ELF-1 (cell line): ENCODE measurements at regions not wholly inside any gene's neighbourhood (a gene's known extent, or its start where the extent isn't known, plus 50 kb on each side); places are given as distances from the start of the nearest gene placed in this dataset.
A peak's percentile ranks its signal among the peaks of the same experiment; 100 is the strongest.

Source experiments
- DNase-seq: peaks from one replicate; pipeline ENCODE4 v3.0.0-alpha.2; 2016; ENCODE audit warnings: low read depth, low spot score

DNA sequence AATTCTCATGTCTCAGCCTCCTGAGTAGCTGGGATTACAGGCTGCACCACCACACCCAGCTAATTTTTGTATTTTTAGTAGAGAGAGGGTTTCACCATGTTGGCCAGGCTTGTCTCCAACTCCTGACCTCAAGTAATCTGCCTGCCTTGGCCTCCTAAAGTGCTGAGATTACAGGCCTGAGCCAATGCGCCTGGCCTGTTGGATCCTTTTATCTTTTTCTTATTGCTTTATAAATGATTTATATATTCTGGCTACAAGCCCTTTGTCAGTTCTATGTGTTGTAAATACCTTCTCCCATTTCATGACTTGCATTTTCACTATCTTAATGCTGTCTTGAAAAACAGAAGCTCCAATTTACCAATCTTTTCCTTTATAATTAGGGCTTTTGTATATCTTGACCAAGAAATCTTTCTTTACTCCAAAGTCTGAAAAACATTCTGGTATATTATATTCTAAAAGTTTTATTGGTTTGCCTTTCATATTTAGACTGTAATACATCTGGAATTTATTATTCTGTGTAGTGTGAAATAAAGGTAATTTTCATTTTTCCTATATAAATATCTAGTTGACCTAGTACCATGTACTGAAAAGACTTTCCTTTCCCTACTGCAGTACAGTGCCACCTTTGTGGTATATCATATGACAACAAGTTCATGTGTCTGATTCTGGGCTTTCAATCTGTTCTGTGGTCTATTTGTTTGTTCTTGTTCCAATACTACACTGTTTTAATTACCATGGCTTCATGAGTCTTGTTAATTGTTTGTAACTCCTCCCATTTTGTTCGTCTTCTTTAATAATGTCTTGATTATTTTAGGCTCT is 52.9 kb upstream of the RNU6-1 start:
- DNase-seq: no peak

DNA sequence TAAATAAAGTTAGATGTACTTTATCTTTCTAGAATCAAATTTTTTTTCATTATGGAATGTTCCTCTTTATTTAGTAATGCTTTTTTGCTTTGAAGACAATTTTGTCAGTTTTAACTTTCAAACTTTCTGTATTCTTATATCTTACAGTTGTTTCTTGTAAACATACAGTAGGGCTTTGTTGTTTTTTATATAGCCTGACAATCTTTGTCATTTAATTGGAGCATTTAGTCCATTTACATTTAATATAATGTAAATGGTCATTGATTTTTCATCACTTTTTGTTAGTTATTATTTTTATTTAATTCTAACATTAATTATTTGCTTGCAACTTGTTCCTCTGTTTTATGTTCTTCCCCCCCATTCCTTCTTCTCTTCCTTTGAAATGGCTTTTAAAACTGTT is 55.4 kb upstream of the RNU6-1 start:
- DNase-seq: no peak

- no peak for DNase-seq
Observed at GRCh38 chr15:67897646-67898339, 57.9 kb upstream of the RNU6-1 start.

DNA sequence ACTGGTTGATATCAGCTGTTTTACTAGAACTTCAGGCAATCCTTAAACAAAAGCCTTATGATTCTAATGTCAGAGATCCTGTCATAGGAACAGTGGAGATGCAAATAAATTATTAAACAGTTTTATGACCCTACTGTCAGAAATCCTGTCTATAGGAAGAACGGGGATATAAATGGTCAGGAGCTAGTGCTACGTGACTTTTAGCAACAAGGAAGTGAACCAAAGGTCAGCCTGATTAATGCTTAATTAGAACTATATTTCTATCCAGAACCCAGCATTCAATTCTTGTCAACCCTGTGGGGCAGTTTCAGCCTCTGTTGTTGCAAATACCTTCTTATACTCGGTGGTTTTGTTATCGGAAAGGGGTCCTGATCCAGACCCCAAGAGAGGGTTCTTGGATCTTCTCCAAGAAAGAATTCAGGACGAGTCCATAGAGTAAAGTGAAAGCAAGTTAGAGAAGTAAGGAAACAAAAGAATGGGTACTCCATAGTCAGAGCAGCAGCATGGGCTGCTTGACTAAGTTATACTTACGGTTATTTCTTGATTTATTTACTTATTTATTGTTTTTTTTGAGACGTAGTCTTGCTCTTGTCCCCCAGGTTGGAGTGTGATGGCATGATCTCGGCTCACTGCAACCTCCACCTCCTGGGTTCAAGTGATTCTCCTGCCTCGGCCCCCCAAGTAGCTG is 59.9 kb upstream of the RNU6-1 start:
- DNase-seq: no peak

DNA sequence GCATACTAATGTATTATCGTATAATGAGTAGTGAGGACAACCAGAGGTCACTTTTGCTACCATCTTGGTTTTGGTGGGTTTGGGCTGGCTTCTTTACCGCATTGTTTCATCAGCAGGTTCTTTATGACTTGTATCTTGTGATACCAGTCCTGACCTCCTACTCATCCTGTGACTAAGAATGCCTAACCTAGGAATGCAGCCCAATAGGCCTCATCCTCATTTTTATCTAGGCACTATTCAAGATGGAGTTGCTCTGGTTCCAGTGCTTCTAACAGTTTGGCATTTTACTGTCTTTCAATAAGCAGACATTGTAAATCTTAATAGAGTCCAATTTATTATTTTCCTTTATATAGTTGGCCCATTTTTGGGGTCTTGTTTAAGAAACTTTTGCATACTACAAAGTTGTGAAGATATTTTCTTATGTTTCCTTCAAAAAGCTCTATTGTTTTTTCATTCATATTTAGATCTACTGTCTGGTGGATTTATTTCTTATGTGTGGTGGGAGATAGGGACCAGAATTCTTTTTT is 60.8 kb upstream of the RNU6-1 start:
- no peak for DNase-seq

- no peak for DNase-seq
Observed at GRCh38 chr15:67901922-67902321, 62.1 kb upstream of the RNU6-1 start.

GRCh38 chr15:67902579-67903009 is 62.7 kb upstream of the RNU6-1 start:
- DNase-seq: no peak

DNA sequence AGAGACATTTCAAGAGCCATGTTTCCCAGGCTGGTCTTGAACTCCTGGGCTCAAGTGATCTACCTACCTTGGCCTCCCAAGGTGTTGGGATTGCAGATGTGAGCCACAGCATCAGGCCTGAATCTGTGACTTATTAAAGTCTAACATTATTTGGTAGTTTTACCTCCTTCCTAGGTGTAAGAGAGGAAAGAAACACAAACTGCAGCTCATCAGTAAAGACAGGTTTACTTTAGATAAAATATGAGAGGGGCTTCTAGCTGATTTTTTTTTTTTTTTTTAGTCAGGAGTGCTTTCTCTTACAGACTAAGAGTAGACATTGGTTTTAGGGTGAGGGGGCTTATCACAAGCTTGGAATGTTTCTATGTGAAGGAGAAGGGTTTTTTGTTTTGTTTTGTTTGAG is 63.9 kb upstream of the RNU6-1 start:
- no peak for DNase-seq

DNA sequence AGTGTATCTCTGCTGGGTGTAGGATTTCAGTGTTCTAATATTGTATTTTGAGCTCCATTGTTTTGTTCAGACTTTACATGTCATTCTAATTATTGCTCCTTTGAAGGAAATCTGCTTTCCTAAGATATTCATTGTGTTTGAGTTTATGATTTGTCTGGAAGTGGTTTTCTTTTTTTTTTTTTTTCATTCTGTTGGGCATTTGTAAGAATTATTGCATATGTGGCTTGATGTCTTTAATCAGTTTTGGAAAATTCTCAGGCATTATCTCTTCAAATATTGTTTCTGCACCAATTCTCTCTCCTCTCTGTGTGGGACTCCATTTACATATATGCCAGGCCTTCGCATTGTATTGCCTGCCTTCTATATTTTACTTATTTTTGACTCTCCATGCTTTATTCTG is 65.8 kb upstream of the RNU6-1 start:
- DNase-seq: no peak

- DNase-seq: no peak
Observed at GRCh38 chr15:67906382-67906781, 66.5 kb upstream of the RNU6-1 start.

- no peak for DNase-seq
Observed at GRCh38 chr15:67907184-67907723, 67.4 kb upstream of the RNU6-1 start.

GRCh38 chr15:67908756-67909155 is 68.9 kb upstream of the RNU6-1 start:
- DNase-seq: no peak

GRCh38 chr15:67911727-67912126 is 71.9 kb upstream of the RNU6-1 start:
- no peak for DNase-seq

GRCh38 chr15:67914028-67914427 is 74.2 kb upstream of the RNU6-1 start:
- no peak for DNase-seq

DNA sequence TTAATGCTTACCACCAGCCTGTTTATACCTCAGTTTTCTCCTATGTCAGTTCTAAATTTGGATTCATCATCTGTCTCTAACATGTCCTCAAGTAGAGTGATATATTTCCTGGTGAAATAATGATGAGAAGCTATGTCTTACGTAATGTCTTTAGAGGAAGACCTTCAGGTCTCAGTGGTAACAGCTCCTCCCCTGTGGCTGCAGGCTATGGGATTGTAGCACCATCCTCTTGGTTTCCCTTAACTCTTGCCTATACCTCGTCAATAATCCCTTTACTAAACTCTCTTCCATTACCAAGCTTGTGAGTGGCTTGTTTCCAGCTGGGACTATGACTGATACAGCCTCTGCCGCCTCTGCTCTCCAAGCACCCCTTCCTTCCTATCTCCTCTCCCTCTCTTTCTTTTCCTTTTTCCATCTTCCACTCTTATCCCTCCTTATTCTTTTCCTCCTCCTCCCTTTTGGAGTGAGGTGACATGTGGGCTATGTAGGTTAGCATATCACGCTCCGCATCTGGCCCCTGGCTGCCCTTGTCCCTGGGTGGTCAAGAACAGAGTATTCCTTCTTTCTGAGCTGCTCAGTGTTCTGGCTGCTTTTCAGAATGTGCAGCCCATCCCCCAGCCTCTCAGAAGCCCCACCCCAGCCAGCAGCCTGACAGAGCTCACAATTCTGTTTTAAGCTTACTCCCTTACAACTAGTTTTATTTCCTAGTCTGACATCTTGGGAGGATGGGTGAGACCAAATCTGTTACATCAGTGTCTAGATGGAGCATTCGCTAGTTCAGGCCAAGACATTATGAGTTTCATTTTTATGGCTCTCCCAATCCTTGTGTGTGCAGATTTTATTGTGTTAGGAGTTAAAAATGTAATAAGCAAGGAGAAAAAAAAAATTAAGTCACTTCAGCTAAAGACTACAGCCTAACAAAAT is 75.0 kb upstream of the RNU6-1 start:
- DNase-seq: peak; percentile 84

DNA sequence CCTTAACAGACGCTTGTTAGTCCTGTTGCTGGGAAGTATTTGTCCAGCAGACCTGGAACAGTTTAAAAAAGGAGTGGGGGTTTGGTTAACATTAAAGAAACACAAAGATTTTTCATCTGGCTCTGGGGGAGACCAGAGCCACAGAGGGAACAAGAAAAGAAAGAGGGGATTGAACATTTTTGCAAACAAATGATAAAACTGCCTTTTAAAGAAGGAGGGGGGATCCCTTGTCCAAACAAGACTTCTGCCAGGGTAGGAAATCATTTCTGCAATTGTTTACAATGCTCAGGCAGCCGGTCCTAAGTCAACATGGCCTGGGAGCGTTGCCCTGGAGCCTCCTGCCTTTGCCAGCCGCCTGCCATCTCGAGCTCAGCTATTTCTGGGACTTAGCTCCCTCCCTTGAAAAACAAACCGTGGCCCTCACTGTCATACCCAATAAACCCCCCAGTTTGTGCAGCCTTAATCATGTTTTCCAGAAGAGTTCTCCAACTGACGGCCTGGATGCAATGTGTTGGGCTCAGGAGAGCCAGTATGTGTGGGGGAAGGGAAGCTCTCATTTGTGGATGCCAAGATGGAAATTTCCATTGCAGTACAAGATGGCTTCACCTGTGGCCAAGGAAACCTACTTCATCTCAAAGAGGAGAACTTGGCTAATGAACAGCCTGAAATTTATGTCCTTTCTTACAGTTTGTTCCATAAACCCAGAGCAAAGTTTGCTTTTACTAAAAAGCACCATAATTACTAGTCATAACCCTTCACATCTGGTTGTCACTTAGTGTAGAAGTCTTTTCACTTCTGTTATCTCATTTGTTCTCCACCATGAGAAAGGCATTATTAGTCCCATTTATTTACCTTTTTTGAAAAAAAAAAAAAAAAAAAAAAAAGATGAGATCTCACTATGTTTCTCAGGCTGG is 75.9 kb upstream of the RNU6-1 start:
- DNase-seq: peak; percentile 37

- no peak for DNase-seq
Observed at GRCh38 chr15:67916565-67916964, 76.7 kb upstream of the RNU6-1 start.

DNA sequence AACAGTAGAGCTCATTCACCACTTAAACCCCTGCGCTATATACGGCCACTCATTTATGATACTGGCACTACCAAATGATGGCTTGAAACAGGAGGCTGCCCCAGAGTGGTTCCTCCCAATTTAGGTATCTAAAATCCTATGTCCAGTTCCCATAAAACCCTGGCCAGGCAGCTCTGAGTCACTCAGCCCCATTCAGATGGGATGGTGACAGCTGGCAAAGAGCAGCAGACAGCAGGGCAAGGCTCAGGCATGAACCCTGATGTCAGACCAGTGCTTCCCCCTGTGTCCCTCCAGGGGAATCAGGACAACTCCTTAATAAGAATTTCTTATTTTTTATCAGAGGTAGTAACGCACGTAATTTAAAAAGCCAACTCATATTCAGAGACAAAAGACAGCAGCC is 77.2 kb upstream of the RNU6-1 start:
- no peak for DNase-seq

DNA sequence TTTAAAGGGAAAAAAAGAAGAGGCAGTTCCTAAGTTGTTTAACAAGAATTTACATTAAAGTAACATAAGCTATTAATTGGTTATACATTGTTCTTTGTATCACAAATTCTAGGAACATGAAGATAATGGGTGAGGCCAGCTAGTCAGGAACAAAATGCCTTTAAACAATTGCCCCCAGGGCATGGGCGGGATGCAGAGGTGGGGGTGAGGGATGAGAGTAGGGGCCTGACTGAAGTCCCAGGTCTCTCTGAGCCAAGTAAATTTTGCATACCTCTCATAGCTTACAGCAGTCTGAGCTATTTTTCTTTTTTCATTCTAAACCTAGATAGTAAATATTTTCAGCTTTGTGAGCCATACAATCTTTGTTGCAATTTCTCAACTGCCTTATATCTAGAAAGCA is 77.8 kb upstream of the RNU6-1 start:
- DNase-seq: peak; percentile 66
